ENCODE measurements at regions not wholly inside any gene's neighbourhood (a gene's known extent, or its start where the extent isn't known, plus 50 kb on each side); places are given as distances from the start of the nearest gene placed in this dataset.

DNA sequence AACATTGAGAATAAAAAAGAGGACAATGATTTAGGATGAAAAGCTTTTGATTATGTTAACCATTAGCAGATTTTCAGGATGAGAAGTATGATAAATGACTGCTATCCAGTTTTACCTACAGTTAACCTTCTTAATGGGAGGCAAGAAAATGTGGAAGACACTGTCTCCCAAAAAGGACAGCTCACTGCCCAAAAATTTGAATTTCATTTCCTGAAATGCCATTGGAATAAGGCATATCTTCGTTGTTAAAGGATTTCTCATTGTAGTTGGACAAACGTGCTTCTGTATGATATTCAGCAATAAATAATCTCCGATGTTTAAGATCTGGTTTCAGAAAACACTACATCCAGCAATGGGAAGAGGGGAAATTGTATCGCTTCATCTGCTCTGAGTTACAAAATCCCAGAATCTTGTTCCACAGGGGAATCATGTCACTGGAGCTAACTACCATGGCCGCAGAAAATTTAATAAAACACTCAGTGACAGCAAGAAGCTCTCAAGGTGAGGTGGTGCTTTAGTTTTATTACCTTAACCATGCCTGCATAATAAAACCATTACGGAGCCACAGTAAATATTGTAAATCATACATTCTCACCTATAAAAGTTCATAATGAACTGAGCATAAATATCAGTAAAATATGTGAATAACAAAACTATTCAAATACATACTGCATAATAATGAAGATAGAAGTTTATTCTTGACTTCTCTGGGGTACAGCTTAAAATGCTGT lies 552.3 kb downstream of the PCDH7 start:
- no peak for TF ChIP-seq CTCF (IDR thresholded peaks at IDR 0.05)
- H3K27me3 Mint-ChIP-seq (ENCODE audit: insufficient read depth): no peaks in the 10 kb centered on the region
- DNase-seq: no peak
- no peaks in the 10 kb centered on the region for H3K36me3 Mint-ChIP-seq (ENCODE audit: low read depth)
- no peak overlapping the region for H3K4me3 Mint-ChIP-seq
- peaks cover 16% of the 10 kb centered on the region for H3K9me3 Mint-ChIP-seq
- no peaks in the 10 kb centered on the region for H3K4me1 Mint-ChIP-seq (ENCODE audit: low read depth)
- no peak overlapping the region for H3K27ac Mint-ChIP-seq

- DNase-seq: no peak
Observed at GRCh38 chr4:31275906-31276305, 555.7 kb downstream of the PCDH7 start.

GRCh38 chr4:31283679-31284078 lies 563.5 kb downstream of the PCDH7 start:
- no peak for DNase-seq
- no peaks in the 10 kb centered on the region for H3K27me3 Mint-ChIP-seq (ENCODE audit: insufficient read depth)
- H3K9me3 Mint-ChIP-seq: peaks cover 32% of the 10 kb centered on the region
- no peak for TF ChIP-seq CTCF (IDR thresholded peaks at IDR 0.05)
- H3K4me1 Mint-ChIP-seq (ENCODE audit: low read depth): no peaks in the 10 kb centered on the region
- H3K27ac Mint-ChIP-seq: no peak overlapping the region
- H3K36me3 Mint-ChIP-seq (ENCODE audit: low read depth): no peaks in the 10 kb centered on the region
- no peak overlapping the region for H3K4me3 Mint-ChIP-seq

More at GRCh38 chr4:31275906-31276305, 555.7 kb downstream of the PCDH7 start:
- Mint-ChIP-seq H3K27me3 (ENCODE audit: insufficient read depth) (no peaks in the 10 kb centered on the region), H3K36me3 (ENCODE audit: low read depth) (no peaks in the 10 kb centered on the region), H3K27ac (no peak overlapping the region), H3K4me3 (no peak overlapping the region), H3K4me1 (ENCODE audit: low read depth) (no peaks in the 10 kb centered on the region), H3K9me3 (peaks cover 25% of the 10 kb centered on the region)
- TF ChIP-seq CTCF (IDR thresholded peaks at IDR 0.05): no peak

GRCh38 chr4:31290836-31291235 lies 570.7 kb downstream of the PCDH7 start:
- TF ChIP-seq CTCF (IDR thresholded peaks at IDR 0.05): no peak
- Mint-ChIP-seq H3K27ac (no peak overlapping the region), H3K9me3 (peaks cover 30% of the 10 kb centered on the region), H3K4me3 (no peak overlapping the region), H3K36me3 (ENCODE audit: low read depth) (peaks cover 7% of the 10 kb centered on the region; the same call in 1 of the 2 replicates), H3K27me3 (ENCODE audit: insufficient read depth) (no peaks in the 10 kb centered on the region), H3K4me1 (ENCODE audit: low read depth) (no peaks in the 10 kb centered on the region)
- DNase-seq: no peak

GRCh38 chr4:31291238-31291637 lies 571.1 kb downstream of the PCDH7 start:
- Mint-ChIP-seq H3K27ac (no peak overlapping the region), H3K9me3 (peaks cover 30% of the 10 kb centered on the region), H3K4me3 (no peak overlapping the region), H3K4me1 (ENCODE audit: low read depth) (no peaks in the 10 kb centered on the region), H3K36me3 (ENCODE audit: low read depth) (peaks cover 7% of the 10 kb centered on the region; the same call in 1 of the 2 replicates), H3K27me3 (ENCODE audit: insufficient read depth) (no peaks in the 10 kb centered on the region)
- TF ChIP-seq CTCF (IDR thresholded peaks at IDR 0.05): no peak
- DNase-seq: no peak

Data from HFFc6 (cell line).